ENCODE measurements at regions not wholly inside any gene's neighbourhood (a gene's known extent, or its start where the extent isn't known, plus 50 kb on each side); places are given as distances from the start of the nearest gene placed in this dataset.
A peak's percentile ranks its signal among the peaks of the same experiment; 100 is the strongest.
"Not testable (repeated sequence)": the region's sequence is repeated elsewhere in the genome, so short reads cannot be mapped to it uniquely, and the experiment has no call there.

DNA sequence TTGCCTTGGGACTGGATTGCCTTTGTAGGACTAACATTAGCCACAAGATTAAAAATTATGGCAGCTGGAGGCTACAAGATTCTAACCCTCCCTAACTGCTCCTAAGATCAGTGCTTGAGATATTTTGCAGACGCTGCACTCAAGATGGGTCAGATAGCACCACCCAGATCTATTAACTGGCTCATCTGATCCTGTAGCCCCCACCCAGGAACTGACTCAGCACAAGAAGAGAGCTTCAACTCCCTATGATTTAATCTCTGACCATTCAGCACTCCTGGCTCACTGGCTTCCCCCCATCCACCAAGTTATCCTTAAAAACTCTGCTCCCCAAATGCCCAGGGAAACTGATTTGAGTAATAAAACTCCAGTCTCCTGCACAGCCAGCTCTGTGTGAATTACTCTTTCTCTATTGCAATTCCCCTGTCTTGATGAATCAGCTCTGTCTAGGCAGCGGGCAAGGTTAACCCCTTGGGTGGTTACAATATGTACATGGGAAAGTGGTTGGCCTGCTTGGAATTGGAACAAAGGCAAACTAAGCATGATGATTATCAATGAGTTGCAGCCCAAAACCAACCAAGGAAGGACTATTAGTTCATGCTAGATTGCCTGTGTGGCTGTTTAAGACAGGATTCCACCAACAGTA is 111.3 kb downstream of the OR2B2 start:
- TF ChIP-seq POLR2A (IDR thresholded peaks at IDR 0.05; ENCODE audit: extremely low read depth, insufficient read length), result no peak
- TF ChIP-seq, protein P1, sequence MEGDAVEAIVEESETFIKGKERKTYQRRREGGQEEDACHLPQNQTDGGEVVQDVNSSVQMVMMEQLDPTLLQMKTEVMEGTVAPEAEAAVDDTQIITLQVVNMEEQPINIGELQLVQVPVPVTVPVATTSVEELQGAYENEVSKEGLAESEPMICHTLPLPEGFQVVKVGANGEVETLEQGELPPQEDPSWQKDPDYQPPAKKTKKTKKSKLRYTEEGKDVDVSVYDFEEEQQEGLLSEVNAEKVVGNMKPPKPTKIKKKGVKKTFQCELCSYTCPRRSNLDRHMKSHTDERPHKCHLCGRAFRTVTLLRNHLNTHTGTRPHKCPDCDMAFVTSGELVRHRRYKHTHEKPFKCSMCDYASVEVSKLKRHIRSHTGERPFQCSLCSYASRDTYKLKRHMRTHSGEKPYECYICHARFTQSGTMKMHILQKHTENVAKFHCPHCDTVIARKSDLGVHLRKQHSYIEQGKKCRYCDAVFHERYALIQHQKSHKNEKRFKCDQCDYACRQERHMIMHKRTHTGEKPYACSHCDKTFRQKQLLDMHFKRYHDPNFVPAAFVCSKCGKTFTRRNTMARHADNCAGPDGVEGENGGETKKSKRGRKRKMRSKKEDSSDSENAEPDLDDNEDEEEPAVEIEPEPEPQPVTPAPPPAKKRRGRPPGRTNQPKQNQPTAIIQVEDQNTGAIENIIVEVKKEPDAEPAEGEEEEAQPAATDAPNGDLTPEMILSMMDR (IDR thresholded peaks at IDR 0.05; ENCODE audit: low read depth, low read length), result no peak
- TF ChIP-seq MYC (IDR thresholded peaks at IDR 0.05; ENCODE audit: low read depth, low read length), result no peak
- no peak for TF ChIP-seq MAX (IDR thresholded peaks at IDR 0.05; ENCODE audit: low read depth, low read length)
- peak; percentile 51 for DNase-seq (ENCODE audit: low read depth)
- H3K4me3 ChIP-seq (ENCODE audit: low read depth, low read length), result no peak overlapping the region

DNA sequence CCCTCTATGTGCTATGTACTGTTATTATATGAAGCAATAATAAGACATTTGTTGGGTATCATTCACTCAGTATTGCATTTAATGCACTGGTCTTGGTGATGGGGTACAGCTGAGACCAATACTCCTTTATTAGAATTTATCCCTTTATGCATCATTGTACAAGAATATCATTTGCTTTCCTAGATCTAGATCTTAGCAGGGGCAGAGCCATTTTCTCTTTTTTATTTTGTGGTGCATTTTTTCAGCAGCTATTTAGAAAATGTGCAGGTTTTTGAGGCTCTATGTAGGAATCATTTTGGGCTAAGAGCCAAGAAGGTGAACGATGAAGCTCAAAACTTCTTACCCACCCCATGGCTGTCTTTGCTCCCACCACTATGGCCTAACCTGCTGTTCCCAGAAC is 114.2 kb downstream of the OR2B2 start:
- TF ChIP-seq POLR2A (IDR thresholded peaks at IDR 0.05; ENCODE audit: extremely low read depth, insufficient read length) (no peak), MAX (IDR thresholded peaks at IDR 0.05; ENCODE audit: low read depth, low read length) (no peak), MYC (IDR thresholded peaks at IDR 0.05; ENCODE audit: low read depth, low read length) (no peak)
- TF ChIP-seq, protein P1 (IDR thresholded peaks at IDR 0.05; ENCODE audit: low read depth, low read length), result no peak
- no peak overlapping the region for H3K4me3 ChIP-seq (ENCODE audit: low read depth, low read length)
- DNase-seq (ENCODE audit: low read depth), result no peak

GRCh38 chr6:27796736-27797481 is 115.3 kb downstream of the OR2B2 start:
- DNase-seq (ENCODE audit: low read depth); H3K4me3 ChIP-seq (ENCODE audit: low read depth, low read length): not testable (repeated sequence)

DNA sequence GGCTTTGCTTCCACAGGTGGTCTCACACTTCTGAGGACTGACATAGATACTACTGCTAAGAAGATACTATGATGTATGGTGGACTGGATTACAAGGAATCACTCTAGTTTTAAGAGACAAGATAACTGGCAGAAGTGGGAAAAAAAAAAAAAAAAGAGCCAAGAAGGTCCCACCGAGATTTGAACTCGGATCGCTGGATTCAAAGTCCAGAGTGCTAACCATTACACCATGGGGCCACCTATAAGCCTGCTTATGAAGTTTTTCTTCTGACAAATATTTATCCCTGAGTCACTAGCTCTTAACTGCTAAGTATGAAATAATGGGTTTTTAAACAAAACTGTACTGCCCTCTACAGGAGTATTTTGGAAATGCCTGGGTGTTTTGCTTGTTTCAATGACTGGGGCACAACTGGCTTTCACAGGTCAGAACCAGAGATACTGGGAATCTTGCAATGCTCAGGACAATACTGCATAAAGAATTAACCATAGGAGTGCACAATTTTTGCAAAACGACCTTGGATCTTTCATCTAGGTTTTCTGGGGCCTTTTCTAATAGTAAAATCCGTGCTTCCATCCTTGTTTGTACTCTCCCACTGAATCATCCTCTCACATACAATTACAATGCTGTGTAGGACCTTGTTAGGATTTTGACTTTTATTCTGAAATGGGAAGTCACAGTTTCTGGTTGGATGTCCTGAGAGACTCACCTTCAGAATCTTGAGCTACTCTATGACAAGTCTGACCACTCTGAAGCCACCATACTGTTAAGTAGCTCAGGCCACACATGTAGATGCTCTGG is 116.3 kb downstream of the OR2B2 start:
- TF ChIP-seq POLR2A (IDR thresholded peaks at IDR 0.05; ENCODE audit: extremely low read depth, insufficient read length) (no peak), MYC (IDR thresholded peaks at IDR 0.05; ENCODE audit: low read depth, low read length) (no peak), MAX (IDR thresholded peaks at IDR 0.05; ENCODE audit: low read depth, low read length) (no peak)
- TF ChIP-seq, protein P1 (IDR thresholded peaks at IDR 0.05; ENCODE audit: low read depth, low read length), result peak; percentile 67
- H3K4me3 ChIP-seq (ENCODE audit: low read depth, low read length), result no peak overlapping the region
- peak; percentile 88 for DNase-seq (ENCODE audit: low read depth)

DNA sequence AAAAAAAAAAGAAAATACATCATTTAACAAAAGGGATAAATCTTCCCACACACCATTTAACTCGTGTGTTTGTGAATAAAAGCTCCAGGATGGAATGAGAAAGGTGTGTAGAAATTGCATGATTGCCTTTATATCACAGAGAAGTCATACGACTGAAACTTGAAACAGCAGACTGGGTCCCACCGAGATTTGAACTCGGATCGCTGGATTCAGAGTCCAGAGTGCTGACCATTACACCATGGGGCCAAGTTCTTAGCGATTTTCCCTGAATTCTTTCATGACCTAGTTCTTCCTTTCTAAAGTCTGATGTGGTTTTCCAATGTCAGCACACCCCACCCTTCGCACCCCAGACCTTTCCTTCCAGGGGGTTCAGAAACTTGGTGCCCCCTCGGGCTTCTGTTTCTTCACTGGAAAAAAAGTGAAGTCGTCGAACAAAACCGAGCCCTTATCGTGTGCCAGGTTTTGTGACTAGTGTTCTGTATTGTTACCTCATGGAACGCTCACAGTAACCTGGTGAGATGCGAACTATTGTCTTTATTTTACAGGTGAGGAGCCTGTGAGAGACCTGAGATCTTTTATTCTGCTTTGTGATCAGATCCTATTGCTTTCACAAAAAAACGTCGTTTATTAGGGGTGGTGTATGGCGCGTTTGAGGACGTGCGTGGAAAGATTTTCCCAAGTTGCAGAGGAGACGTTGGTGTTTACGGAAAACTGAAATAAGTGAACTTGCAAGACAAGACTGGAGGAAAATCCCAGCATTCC is 120.8 kb downstream of the OR2B2 start:
- peak overlapping the region; percentile 78 for H3K4me3 ChIP-seq (ENCODE audit: low read depth, low read length)
- peak; percentile 84 for DNase-seq (ENCODE audit: low read depth)
- TF ChIP-seq POLR2A (IDR thresholded peaks at IDR 0.05; ENCODE audit: extremely low read depth, insufficient read length), result no peak
- no peak for TF ChIP-seq MAX (IDR thresholded peaks at IDR 0.05; ENCODE audit: low read depth, low read length)
- TF ChIP-seq MYC (IDR thresholded peaks at IDR 0.05; ENCODE audit: low read depth, low read length), result no peak
- TF ChIP-seq, protein P1 (IDR thresholded peaks at IDR 0.05; ENCODE audit: low read depth, low read length), result no peak

DNA sequence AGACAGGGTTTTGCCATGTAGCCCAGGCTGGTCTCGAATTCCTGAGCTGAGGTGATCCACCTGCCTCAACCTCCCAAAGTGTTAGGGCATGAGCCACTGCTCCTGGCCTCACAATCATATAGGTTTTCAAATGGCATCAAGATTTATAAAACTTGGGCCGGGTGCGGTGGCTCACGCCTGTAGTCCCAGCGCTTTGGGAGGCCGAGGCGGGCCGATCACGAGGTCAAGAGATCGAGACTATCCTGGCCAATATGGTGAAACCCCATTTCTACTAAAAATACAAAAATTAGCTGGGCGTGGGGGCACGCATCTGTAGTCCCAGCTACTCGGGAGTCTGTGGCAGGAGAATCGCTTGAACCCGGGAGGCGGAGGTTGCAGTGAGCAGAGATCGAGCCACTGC is 123.8 kb downstream of the OR2B2 start:
- H3K4me3 ChIP-seq (ENCODE audit: low read depth, low read length); DNase-seq (ENCODE audit: low read depth): not testable (repeated sequence)

All from NB4 (cell line).